GM23338 (cell line): ENCODE measurements at regions not wholly inside any gene's neighbourhood (a gene's known extent, or its start where the extent isn't known, plus 50 kb on each side); places are given as distances from the start of the nearest gene placed in this dataset.

ENCODE experiments used
- ATAC-seq: fragments of 200-7000 bp; cut with Tn5 transposase; 3 replicates; pipeline ENCODE4 v1.9.1; 2020
- DNase-seq: peaks from one replicate; pipeline ENCODE4 v3.0.0-alpha.2; 2015; ENCODE audit warnings: low spot score
- H2AFZ ChIP-seq: fragments of 200-600 bp; sonication (generic); 2 replicates; pipeline ENCODE4 v1.8.0; 2016; ENCODE audit warnings: antibody characterized with exemption, mild to moderate bottlenecking, moderate library complexity
- H3F3A ChIP-seq: fragments of 200-600 bp; sonication (generic); replicated peaks from 2 replicates; pipeline ENCODE4 v1.8.0; 2017; ENCODE audit warnings: antibody characterized with exemption, mixed run types, low read depth
- H3K27ac ChIP-seq: fragments of 200-600 bp; sonication (generic); 2 replicates; pipeline ENCODE4 v1.6.1; 2016; ENCODE audit warnings: low read depth
- H3K27me3 ChIP-seq: fragments of 200-600 bp; sonication (generic); 2 replicates; pipeline ENCODE4 v1.8.0; 2016; ENCODE audit warnings: mild to moderate bottlenecking, mixed run types, moderate library complexity; ENCODE audit not compliant: insufficient read depth
- H3K36me3 ChIP-seq: fragments of 200-600 bp; sonication (generic); 2 replicates; pipeline ENCODE4 v1.8.0; 2016; ENCODE audit warnings: mild to moderate bottlenecking; ENCODE audit not compliant: insufficient read depth
- H3K4me1 ChIP-seq: fragments of 200-600 bp; sonication (generic); 2 replicates; pipeline ENCODE4 v1.8.0; 2016; ENCODE audit warnings: mild to moderate bottlenecking, moderate library complexity; ENCODE audit not compliant: insufficient read depth
- H3K4me2 ChIP-seq: fragments of 200-600 bp; sonication (generic); 2 replicates; pipeline ENCODE4 v1.7.1; 2017; ENCODE audit warnings: mixed run types
- H3K4me3 ChIP-seq: fragments of 200-600 bp; sonication (generic); 2 replicates; pipeline ENCODE4 v1.6.1; 2016; ENCODE audit warnings: mixed run types
- H3K79me2 ChIP-seq: fragments of 200-600 bp; sonication (generic); replicated peaks from 2 replicates; pipeline ENCODE4 v1.8.0; 2017; ENCODE audit warnings: mild to moderate bottlenecking; ENCODE audit not compliant: insufficient read depth
- H3K9me2 ChIP-seq: fragments of 200-600 bp; sonication (generic); 2 replicates; pipeline ENCODE4 v1.8.0; 2017; ENCODE audit not compliant: insufficient read depth
- H4K20me1 ChIP-seq: fragments of 200-600 bp; sonication (generic); replicated peaks from 2 replicates; pipeline ENCODE4 v1.8.0; 2017; ENCODE audit warnings: mild to moderate bottlenecking; ENCODE audit not compliant: insufficient read depth
- H3K27ac Mint-ChIP-seq: 2 replicates; pipeline ENCODE4 v1.8.0; 2020; ENCODE audit warnings: inconsistent platforms, mild to moderate bottlenecking, moderate library complexity, mixed read lengths
- H3K27me3 Mint-ChIP-seq: 3 replicates; pipeline ENCODE4 v1.8.0; 2022; ENCODE audit warnings: low read depth, mild to moderate bottlenecking, moderate library complexity, mixed read lengths, inconsistent platforms; ENCODE audit not compliant: insufficient read depth, poor library complexity
- H3K36me3 Mint-ChIP-seq: 3 replicates; pipeline ENCODE4 v1.8.0; 2021; ENCODE audit warnings: low read depth, mild to moderate bottlenecking, inconsistent platforms, moderate library complexity, mixed read lengths
- H3K4me1 Mint-ChIP-seq: 3 replicates; pipeline ENCODE4 v1.8.0; 2020; ENCODE audit warnings: mild to moderate bottlenecking, inconsistent platforms, mixed read lengths
- H3K4me3 Mint-ChIP-seq: 3 replicates; pipeline ENCODE4 v1.8.0; 2021; ENCODE audit warnings: moderate library complexity, mild to moderate bottlenecking, inconsistent platforms, mixed read lengths
- H3K9me3 Mint-ChIP-seq: 3 replicates; pipeline ENCODE4 v1.8.0; 2020; ENCODE audit warnings: moderate library complexity, mild to moderate bottlenecking, inconsistent platforms, mixed read lengths
- EZH2phosphoT487 ChIP-seq: fragments of 200-600 bp; sonication (generic); IDR thresholded peaks from one replicate; pipeline ENCODE4 v1.8.1; 2018; ENCODE audit warnings: antibody characterized with exemption; ENCODE audit not compliant: unreplicated experiment
- ZNF114 ChIP-seq: fragments of 250-450 bp; sonication (Bioruptor Pico); IDR thresholded peaks from 2 replicates; pipeline ENCODE4 v1.5.0; 2020; ENCODE audit warnings: mild to moderate bottlenecking, moderate library complexity
- ZNF462 ChIP-seq: fragments of 250-450 bp; sonication (Bioruptor Pico); IDR thresholded peaks from 2 replicates; pipeline ENCODE4 v1.5.0; 2020; ENCODE audit warnings: mild to moderate bottlenecking, moderate library complexity

DNA sequence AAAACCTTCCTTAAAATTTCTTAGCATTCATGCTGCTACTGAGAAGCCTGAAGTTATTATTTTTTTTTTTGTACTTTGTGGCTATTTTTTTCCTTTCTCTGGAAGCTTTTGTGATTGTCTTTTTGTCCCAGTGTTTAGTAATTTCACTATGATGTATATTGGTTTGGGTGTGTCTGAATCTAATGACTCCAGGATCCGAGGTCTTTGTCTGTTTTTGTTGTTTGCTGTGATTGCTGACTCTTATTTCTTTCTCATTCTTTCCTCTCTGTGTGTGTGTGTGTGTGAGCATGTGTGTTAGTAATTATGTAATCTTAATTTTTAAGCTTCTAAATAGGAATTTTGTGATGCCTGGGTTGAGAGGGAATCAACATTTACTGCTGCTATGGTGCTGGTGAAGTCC, 152.0 kb downstream of the RAP2B start (continued):
- TF ChIP-seq ZNF462, result no peak

- H3K9me2 ChIP-seq, result no peaks in the 10 kb centered on the region
- H3K27me3 ChIP-seq, result no peaks in the 10 kb centered on the region
- no peak overlapping the region for H3K27ac ChIP-seq
- no peak overlapping the region for H3K4me3 Mint-ChIP-seq
- no peak overlapping the region for H3K27ac Mint-ChIP-seq
- no peaks in the 10 kb centered on the region for H3K79me2 ChIP-seq
- H3K4me3 ChIP-seq, result no peak overlapping the region
- peaks cover 2% of the 10 kb centered on the region for H3K27me3 Mint-ChIP-seq
- no peaks in the 10 kb centered on the region for H3K4me1 ChIP-seq
- H4K20me1 ChIP-seq, result no peaks in the 10 kb centered on the region
- DNase-seq (no peak), ATAC-seq (no peak)
- H3K36me3 ChIP-seq, result no peaks in the 10 kb centered on the region
- H2AFZ ChIP-seq, result no peak overlapping the region
- H3F3A ChIP-seq, result no peaks in the 10 kb centered on the region
- H3K9me3 Mint-ChIP-seq, result peaks cover 11% of the 10 kb centered on the region; the same call in 2 of the 3 replicates
- TF ChIP-seq EZH2phosphoT487 (no peak), ZNF114 (CRISPR knock-in tag) (no peak)
- no peak overlapping the region for H3K4me2 ChIP-seq
- H3K4me1 Mint-ChIP-seq, result no peaks in the 10 kb centered on the region
- H3K36me3 Mint-ChIP-seq, result peaks cover 9% of the 10 kb centered on the region; the same call in 1 of the 3 replicates
These were observed 153.8 kb downstream of the RAP2B start for GRCh38 chr3:153315781-153316180.
